GM12878 (cell line): ENCODE measurements at regions not wholly inside any gene's neighbourhood (a gene's known extent, or its start where the extent isn't known, plus 50 kb on each side); places are given as distances from the start of the nearest gene placed in this dataset.
"Not testable (repeated sequence)": the region's sequence is repeated elsewhere in the genome, so short reads cannot be mapped to it uniquely, and the experiment has no call there.

ENCODE experiments used
- BCL11A ChIP-seq: IDR thresholded peaks from 2 replicates; pipeline ENCODE4 v1.6.1; 2011; ENCODE audit warnings: low read depth, low read length
- CBX5 ChIP-seq: sonication (generic); IDR thresholded peaks from 2 replicates; pipeline ENCODE4 v1.6.1; 2016; ENCODE audit warnings: low read depth, moderate library complexity, mild to moderate bottlenecking, inconsistent platforms
- CTCF ChIP-seq, 3 experiments: IDR thresholded peaks in 2 of 3; conservative IDR thresholded peaks in 1 of 3; 2 replicates each; pipeline ENCODE4 v1.5.1; 2011; ENCODE audit warnings: low read depth in 3 of 3, low read length in 3 of 3, mild to moderate bottlenecking in 3 of 3, control low read depth in 2 of 3, moderate library complexity in 2 of 3, inconsistent platforms in 1 of 3, mixed read lengths in 1 of 3; ENCODE audit not compliant: control insufficient read depth in 2 of 3, insufficient read depth in 1 of 3; ENCODE audit errors: extremely low read depth in 1 of 3
- ELK1 ChIP-seq: IDR thresholded peaks from 2 replicates; pipeline ENCODE4 v1.6.1; 2012; ENCODE audit warnings: low read depth, low read length, improper control_type of control experiment
- EZH2 ChIP-seq: IDR thresholded peaks from 2 replicates; pipeline ENCODE4 v1.6.1; 2012; ENCODE audit warnings: low read depth, mild to moderate bottlenecking, control low read depth, inconsistent platforms, low read length, borderline replicate concordance; ENCODE audit not compliant: control insufficient read depth
- JUND ChIP-seq: IDR thresholded peaks from 2 replicates; pipeline ENCODE4 v1.6.1; 2012; ENCODE audit warnings: low read depth, mild to moderate bottlenecking, low read length, improper control_type of control experiment, moderate library complexity
- SMC3 ChIP-seq: IDR thresholded peaks from 2 replicates; pipeline ENCODE4 v1.6.1; 2011; ENCODE audit warnings: low read length, improper control_type of control experiment, borderline replicate concordance
- USF2 ChIP-seq: IDR thresholded peaks from 2 replicates; pipeline ENCODE4 v1.6.1; 2011; ENCODE audit warnings: low read depth, low read length, improper control_type of control experiment, borderline replicate concordance
- YY1 ChIP-seq: IDR thresholded peaks from 2 replicates; pipeline ENCODE4 v1.6.1; 2011; ENCODE audit warnings: low read depth, mild to moderate bottlenecking, low read length
- TF ChIP-seq, protein P1 (sequence below): fragments of 450-650 bp; IDR thresholded peaks from 2 replicates; pipeline ENCODE4 v1.6.1; 2017; ENCODE audit warnings: antibody characterized with exemption, mild to moderate bottlenecking, moderate library complexity

- TF ChIP-seq CTCF (IDR thresholded peaks at IDR 0.05 in 2 of 3, conservative IDR thresholded peaks at IDR 0.05 in 1 of 3; ENCODE audit: control insufficient read depth in 2 of 3, extremely low read depth in 1 of 3, insufficient read depth in 1 of 3, low read depth in 3 of 3, low read length in 3 of 3); JUND; EZH2; CBX5; SMC3; YY1; USF2; ELK1; BCL11A: not testable (repeated sequence)
- TF ChIP-seq, protein P1, sequence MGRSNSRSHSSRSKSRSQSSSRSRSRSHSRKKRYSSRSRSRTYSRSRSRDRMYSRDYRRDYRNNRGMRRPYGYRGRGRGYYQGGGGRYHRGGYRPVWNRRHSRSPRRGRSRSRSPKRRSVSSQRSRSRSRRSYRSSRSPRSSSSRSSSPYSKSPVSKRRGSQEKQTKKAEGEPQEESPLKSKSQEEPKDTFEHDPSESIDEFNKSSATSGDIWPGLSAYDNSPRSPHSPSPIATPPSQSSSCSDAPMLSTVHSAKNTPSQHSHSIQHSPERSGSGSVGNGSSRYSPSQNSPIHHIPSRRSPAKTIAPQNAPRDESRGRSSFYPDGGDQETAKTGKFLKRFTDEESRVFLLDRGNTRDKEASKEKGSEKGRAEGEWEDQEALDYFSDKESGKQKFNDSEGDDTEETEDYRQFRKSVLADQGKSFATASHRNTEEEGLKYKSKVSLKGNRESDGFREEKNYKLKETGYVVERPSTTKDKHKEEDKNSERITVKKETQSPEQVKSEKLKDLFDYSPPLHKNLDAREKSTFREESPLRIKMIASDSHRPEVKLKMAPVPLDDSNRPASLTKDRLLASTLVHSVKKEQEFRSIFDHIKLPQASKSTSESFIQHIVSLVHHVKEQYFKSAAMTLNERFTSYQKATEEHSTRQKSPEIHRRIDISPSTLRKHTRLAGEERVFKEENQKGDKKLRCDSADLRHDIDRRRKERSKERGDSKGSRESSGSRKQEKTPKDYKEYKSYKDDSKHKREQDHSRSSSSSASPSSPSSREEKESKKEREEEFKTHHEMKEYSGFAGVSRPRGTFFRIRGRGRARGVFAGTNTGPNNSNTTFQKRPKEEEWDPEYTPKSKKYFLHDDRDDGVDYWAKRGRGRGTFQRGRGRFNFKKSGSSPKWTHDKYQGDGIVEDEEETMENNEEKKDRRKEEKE, result not testable (repeated sequence)
Measured at GRCh38 chr6:23854154-23854553, 271.9 kb upstream of the NRSN1 start.
